ENCODE measurements at regions not wholly inside any gene's neighbourhood (a gene's known extent, or its start where the extent isn't known, plus 50 kb on each side); places are given as distances from the start of the nearest gene placed in this dataset.

DNA sequence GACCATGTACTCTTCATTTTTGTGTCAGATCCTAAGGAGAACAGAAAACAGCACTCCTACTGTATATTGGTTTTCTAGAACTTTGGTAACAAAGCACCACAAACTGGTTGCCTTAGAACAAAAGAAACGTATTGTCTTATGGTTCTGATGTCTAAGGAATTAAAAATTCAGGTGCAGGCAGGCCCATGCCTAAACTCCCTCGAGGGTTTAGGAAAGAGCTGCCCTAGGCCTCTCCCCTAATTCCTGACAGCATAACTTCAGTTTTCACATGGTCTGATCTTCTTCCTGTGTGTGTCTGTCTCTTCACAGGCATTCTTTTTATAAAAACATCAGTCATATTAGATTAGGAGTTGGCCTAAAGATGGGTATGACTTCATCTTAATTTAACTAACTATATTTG lies 1093.6 kb downstream of the TECRL start:
- TF ChIP-seq, protein P1, sequence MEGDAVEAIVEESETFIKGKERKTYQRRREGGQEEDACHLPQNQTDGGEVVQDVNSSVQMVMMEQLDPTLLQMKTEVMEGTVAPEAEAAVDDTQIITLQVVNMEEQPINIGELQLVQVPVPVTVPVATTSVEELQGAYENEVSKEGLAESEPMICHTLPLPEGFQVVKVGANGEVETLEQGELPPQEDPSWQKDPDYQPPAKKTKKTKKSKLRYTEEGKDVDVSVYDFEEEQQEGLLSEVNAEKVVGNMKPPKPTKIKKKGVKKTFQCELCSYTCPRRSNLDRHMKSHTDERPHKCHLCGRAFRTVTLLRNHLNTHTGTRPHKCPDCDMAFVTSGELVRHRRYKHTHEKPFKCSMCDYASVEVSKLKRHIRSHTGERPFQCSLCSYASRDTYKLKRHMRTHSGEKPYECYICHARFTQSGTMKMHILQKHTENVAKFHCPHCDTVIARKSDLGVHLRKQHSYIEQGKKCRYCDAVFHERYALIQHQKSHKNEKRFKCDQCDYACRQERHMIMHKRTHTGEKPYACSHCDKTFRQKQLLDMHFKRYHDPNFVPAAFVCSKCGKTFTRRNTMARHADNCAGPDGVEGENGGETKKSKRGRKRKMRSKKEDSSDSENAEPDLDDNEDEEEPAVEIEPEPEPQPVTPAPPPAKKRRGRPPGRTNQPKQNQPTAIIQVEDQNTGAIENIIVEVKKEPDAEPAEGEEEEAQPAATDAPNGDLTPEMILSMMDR (IDR thresholded peaks at IDR 0.05; ENCODE audit: poor library complexity) = no peak
- TF ChIP-seq EZH2 (IDR thresholded peaks at IDR 0.05; ENCODE audit: borderline replicate concordance) = no peak
- TF ChIP-seq EZH2phosphoT487 (IDR thresholded peaks at IDR 0.05; ENCODE audit: low read depth, severe bottlenecking, unreplicated experiment) = no peak
